DND-41 (cell line): ENCODE measurements at regions not wholly inside any gene's neighbourhood (a gene's known extent, or its start where the extent isn't known, plus 50 kb on each side); places are given as distances from the start of the nearest gene placed in this dataset.

ENCODE experiments used
- EZH2 ChIP-seq: IDR thresholded peaks from 3 replicates; pipeline ENCODE4 v1.6.1; 2012; ENCODE audit warnings: borderline replicate concordance, low read depth, mild to moderate bottlenecking, moderate library complexity, low read length, inconsistent platforms; ENCODE audit not compliant: severe bottlenecking
- TF ChIP-seq, protein P1 (sequence below): IDR thresholded peaks from 2 replicates; pipeline ENCODE4 v1.5.1; 2012; ENCODE audit warnings: borderline replicate concordance, low read length, moderate library complexity, mild to moderate bottlenecking; ENCODE audit not compliant: poor library complexity, severe bottlenecking; ENCODE audit errors: extremely low read depth

DNA sequence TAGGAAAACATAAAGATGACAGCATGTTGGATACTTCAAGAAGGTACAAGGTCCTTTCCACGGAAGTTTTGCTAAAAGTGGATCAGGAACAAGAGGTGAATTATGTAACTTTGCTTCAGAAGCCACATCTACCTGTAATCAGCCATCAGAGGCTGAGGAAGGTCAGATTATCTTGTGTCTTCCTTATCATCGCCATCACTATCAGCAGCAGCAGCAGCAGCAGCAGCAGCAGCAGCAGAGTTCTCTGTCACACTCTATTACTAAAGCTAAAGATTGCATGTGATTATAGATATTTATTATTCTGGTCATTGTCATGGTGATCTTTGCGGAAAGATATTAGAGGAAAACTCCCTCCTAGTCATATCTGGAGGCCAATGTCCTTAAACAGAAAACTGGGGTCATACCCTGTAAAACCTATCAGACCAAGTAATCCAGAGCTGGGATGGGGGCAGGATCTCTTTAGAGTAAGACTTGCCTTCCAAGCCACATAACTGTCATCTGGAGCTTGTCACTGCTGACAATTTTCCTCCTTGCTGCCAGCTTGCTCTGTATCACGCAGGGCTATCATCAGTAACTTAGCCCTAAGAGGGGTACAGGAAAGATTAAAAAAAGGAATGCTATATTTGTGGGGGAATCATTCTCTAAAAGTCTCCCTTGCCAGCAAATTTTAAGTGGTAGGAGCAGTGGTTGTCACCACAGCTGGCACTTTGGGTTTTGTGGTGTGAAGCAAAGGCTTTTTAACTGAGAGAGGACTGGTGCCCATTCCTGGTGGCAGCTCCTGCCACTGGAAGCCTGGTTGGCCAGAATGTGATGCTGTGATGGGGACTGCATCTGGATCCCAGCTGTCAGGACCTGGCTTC lies 130.9 kb upstream of the RASGRP1 start:
- TF ChIP-seq, protein P1, sequence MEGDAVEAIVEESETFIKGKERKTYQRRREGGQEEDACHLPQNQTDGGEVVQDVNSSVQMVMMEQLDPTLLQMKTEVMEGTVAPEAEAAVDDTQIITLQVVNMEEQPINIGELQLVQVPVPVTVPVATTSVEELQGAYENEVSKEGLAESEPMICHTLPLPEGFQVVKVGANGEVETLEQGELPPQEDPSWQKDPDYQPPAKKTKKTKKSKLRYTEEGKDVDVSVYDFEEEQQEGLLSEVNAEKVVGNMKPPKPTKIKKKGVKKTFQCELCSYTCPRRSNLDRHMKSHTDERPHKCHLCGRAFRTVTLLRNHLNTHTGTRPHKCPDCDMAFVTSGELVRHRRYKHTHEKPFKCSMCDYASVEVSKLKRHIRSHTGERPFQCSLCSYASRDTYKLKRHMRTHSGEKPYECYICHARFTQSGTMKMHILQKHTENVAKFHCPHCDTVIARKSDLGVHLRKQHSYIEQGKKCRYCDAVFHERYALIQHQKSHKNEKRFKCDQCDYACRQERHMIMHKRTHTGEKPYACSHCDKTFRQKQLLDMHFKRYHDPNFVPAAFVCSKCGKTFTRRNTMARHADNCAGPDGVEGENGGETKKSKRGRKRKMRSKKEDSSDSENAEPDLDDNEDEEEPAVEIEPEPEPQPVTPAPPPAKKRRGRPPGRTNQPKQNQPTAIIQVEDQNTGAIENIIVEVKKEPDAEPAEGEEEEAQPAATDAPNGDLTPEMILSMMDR = no peak
- TF ChIP-seq EZH2 = no peak
